Ishikawa (cell line): ENCODE measurements at regions not wholly inside any gene's neighbourhood (a gene's known extent, or its start where the extent isn't known, plus 50 kb on each side); places are given as distances from the start of the nearest gene placed in this dataset.

ENCODE experiments used
- CEBPB ChIP-seq: IDR thresholded peaks from 2 replicates; pipeline ENCODE4 v1.6.1; 2012
- CREB1 ChIP-seq: IDR thresholded peaks from 2 replicates; pipeline ENCODE4 v1.6.1; 2012; ENCODE audit warnings: low read depth
- EGR1 ChIP-seq: IDR thresholded peaks from 2 replicates; pipeline ENCODE4 v1.6.1; 2012
- EP300 ChIP-seq: IDR thresholded peaks from 2 replicates; pipeline ENCODE4 v1.6.1; 2012; ENCODE audit warnings: borderline replicate concordance
- FOXM1 ChIP-seq: IDR thresholded peaks from 2 replicates; pipeline ENCODE4 v1.6.1; 2012; ENCODE audit warnings: low read depth, borderline replicate concordance
- MAX ChIP-seq: IDR thresholded peaks from 2 replicates; pipeline ENCODE4 v1.6.1; 2012
- NFIC ChIP-seq: IDR thresholded peaks from 2 replicates; pipeline ENCODE4 v1.6.1; 2012
- RAD21 ChIP-seq: IDR thresholded peaks from 2 replicates; pipeline ENCODE4 v1.6.1; 2012; ENCODE audit warnings: low read depth
- REST ChIP-seq: IDR thresholded peaks from 2 replicates; pipeline ENCODE4 v1.6.1; 2012; ENCODE audit warnings: low read depth, mild to moderate bottlenecking
- TAF1 ChIP-seq: IDR thresholded peaks from 2 replicates; pipeline ENCODE4 v1.6.1; 2012; ENCODE audit warnings: low read depth, mild to moderate bottlenecking
- TCF12 ChIP-seq: IDR thresholded peaks from 2 replicates; pipeline ENCODE4 v1.6.1; 2012; ENCODE audit warnings: low read depth
- TEAD4 ChIP-seq: IDR thresholded peaks from 2 replicates; pipeline ENCODE4 v1.6.1; 2012
- USF1 ChIP-seq: IDR thresholded peaks from 2 replicates; pipeline ENCODE4 v1.6.1; 2012
- YY1 ChIP-seq: IDR thresholded peaks from 2 replicates; pipeline ENCODE4 v1.6.1; 2012; ENCODE audit warnings: low read depth
- ZBTB7A ChIP-seq: IDR thresholded peaks from 2 replicates; pipeline ENCODE4 v1.6.1; 2012; ENCODE audit warnings: low read depth

- no peak for TF ChIP-seq YY1
- no peak for TF ChIP-seq FOXM1
- no peak for TF ChIP-seq EP300
- TF ChIP-seq NFIC: no peak
- no peak for TF ChIP-seq EGR1
- TF ChIP-seq REST: no peak
- TF ChIP-seq TAF1: no peak
- no peak for TF ChIP-seq CREB1
These were observed 317.5 kb downstream of the KLF12 start for GRCh38 chr13:73816702-73817101.

- TF ChIP-seq ZBTB7A (no peak), EGR1 (no peak), REST (no peak), FOXM1 (no peak), USF1 (no peak), TEAD4 (no peak), CEBPB (no peak), CREB1 (no peak), NFIC (no peak), YY1 (no peak), RAD21 (no peak), TCF12 (no peak), MAX (no peak), TAF1 (no peak)
These were observed 318.4 kb downstream of the KLF12 start for GRCh38 chr13:73815796-73816195.

GRCh38 chr13:73810647-73811046, 323.6 kb downstream of the KLF12 start:
- no peak for TF ChIP-seq YY1
- no peak for TF ChIP-seq TEAD4
- no peak for TF ChIP-seq CEBPB
- no peak for TF ChIP-seq REST
- no peak for TF ChIP-seq TCF12
- TF ChIP-seq TAF1: no peak
- TF ChIP-seq NFIC: no peak
- no peak for TF ChIP-seq MAX
- TF ChIP-seq EGR1: no peak
- TF ChIP-seq USF1: no peak
- no peak for TF ChIP-seq CREB1
- no peak for TF ChIP-seq FOXM1
- no peak for TF ChIP-seq RAD21
- no peak for TF ChIP-seq ZBTB7A
- no peak for TF ChIP-seq EP300

- TF ChIP-seq EP300: no peak
- TF ChIP-seq REST: no peak
- no peak for TF ChIP-seq MAX
- TF ChIP-seq CEBPB: no peak
- TF ChIP-seq EGR1: no peak
- no peak for TF ChIP-seq TCF12
- TF ChIP-seq NFIC: no peak
- no peak for TF ChIP-seq TEAD4
- no peak for TF ChIP-seq RAD21
- no peak for TF ChIP-seq USF1
- TF ChIP-seq FOXM1: no peak
- no peak for TF ChIP-seq ZBTB7A
These were observed 324.6 kb downstream of the KLF12 start for GRCh38 chr13:73809561-73809960.
